ENCODE measurements at regions not wholly inside any gene's neighbourhood (a gene's known extent, or its start where the extent isn't known, plus 50 kb on each side); places are given as distances from the start of the nearest gene placed in this dataset.

GRCh38 chr13:60645676-60646075 is 248.7 kb downstream of the TDRD3 start:
- no peaks in the 10 kb centered on the region for H3K9me3 ChIP-seq (ENCODE audit: control insufficient read depth, insufficient read depth, low read length)
- H3K27ac ChIP-seq (ENCODE audit: low read length): no peak overlapping the region
- no peak overlapping the region for H3K4me3 ChIP-seq (ENCODE audit: low read length)
- DNase-seq (no peak), ATAC-seq (no peak)
- H3K27me3 Mint-ChIP-seq (ENCODE audit: low read depth in 2 of 2): no peaks in the 10 kb centered on the region
- H3K4me1 Mint-ChIP-seq: no peaks in the 10 kb centered on the region
- H3K4me3 Mint-ChIP-seq: no peak overlapping the region
- no peaks in the 10 kb centered on the region for H3K27me3 ChIP-seq (ENCODE audit: control insufficient read depth, insufficient read depth, low read length)
- H3K27ac Mint-ChIP-seq: no peak overlapping the region
- no peaks in the 10 kb centered on the region for H3K36me3 ChIP-seq (ENCODE audit: control insufficient read depth, insufficient read depth, low read length)
- intact Hi-C loops (cut with micrococcal nuclease): no loop called here
- no peaks in the 10 kb centered on the region for H3K36me3 Mint-ChIP-seq
- TF ChIP-seq CTCF (IDR thresholded peaks at IDR 0.05): no peak
- WGBS (ENCODE audit: insufficient coverage): 82% methylated on average over 3 of the region's 3 CpGs
- no peaks in the 10 kb centered on the region for H3K4me1 ChIP-seq (ENCODE audit: control insufficient read depth, insufficient read depth, low read length)
- peaks cover 8 to 9% of the 10 kb centered on the region in 2 donors for H3K9me3 Mint-ChIP-seq

- H3K27me3 ChIP-seq (ENCODE audit: control insufficient read depth, insufficient read depth, low read length): no peaks in the 10 kb centered on the region
- ATAC-seq (no peak), DNase-seq (no peak)
- WGBS (ENCODE audit: insufficient coverage): 83% methylated on average over 4 of the region's 4 CpGs
- Mint-ChIP-seq H3K9me3 (peaks cover 8 to 9% of the 10 kb centered on the region in 2 donors), H3K27ac (no peak overlapping the region), H3K4me1 (no peaks in the 10 kb centered on the region), H3K36me3 (no peaks in the 10 kb centered on the region), H3K4me3 (no peak overlapping the region), H3K27me3 (ENCODE audit: low read depth in 2 of 2) (no peaks in the 10 kb centered on the region)
- no peaks in the 10 kb centered on the region for H3K9me3 ChIP-seq (ENCODE audit: control insufficient read depth, insufficient read depth, low read length)
- no peak overlapping the region for H3K27ac ChIP-seq (ENCODE audit: low read length)
- no peaks in the 10 kb centered on the region for H3K4me1 ChIP-seq (ENCODE audit: control insufficient read depth, insufficient read depth, low read length)
- H3K36me3 ChIP-seq (ENCODE audit: control insufficient read depth, insufficient read depth, low read length): no peaks in the 10 kb centered on the region
- intact Hi-C loops (cut with micrococcal nuclease): no loop called here
- no peak overlapping the region for H3K4me3 ChIP-seq (ENCODE audit: low read length)
- no peak for TF ChIP-seq CTCF (IDR thresholded peaks at IDR 0.05)
Measured at GRCh38 chr13:60642552-60642951, 245.5 kb downstream of the TDRD3 start.

- intact Hi-C loops (cut with micrococcal nuclease): no loop called here
- Mint-ChIP-seq H3K36me3 (no peaks in the 10 kb centered on the region), H3K4me1 (no peaks in the 10 kb centered on the region), H3K27ac (no peak overlapping the region), H3K27me3 (ENCODE audit: low read depth in 2 of 2) (no peaks in the 10 kb centered on the region), H3K9me3 (peaks cover 0 to 6% of the 10 kb centered on the region in 2 donors), H3K4me3 (no peak overlapping the region)
- no peak for TF ChIP-seq CTCF (IDR thresholded peaks at IDR 0.05)
- DNase-seq (no peak), ATAC-seq (no peak)
- no peak overlapping the region for H3K27ac ChIP-seq (ENCODE audit: low read length)
- H3K27me3 ChIP-seq (ENCODE audit: control insufficient read depth, insufficient read depth, low read length): no peaks in the 10 kb centered on the region
- H3K36me3 ChIP-seq (ENCODE audit: control insufficient read depth, insufficient read depth, low read length): no peaks in the 10 kb centered on the region
- no peaks in the 10 kb centered on the region for H3K4me1 ChIP-seq (ENCODE audit: control insufficient read depth, insufficient read depth, low read length)
- 90% methylated on average over 4 of the region's 5 CpGs for WGBS (ENCODE audit: insufficient coverage)
- no peak overlapping the region for H3K4me3 ChIP-seq (ENCODE audit: low read length)
- no peaks in the 10 kb centered on the region for H3K9me3 ChIP-seq (ENCODE audit: control insufficient read depth, insufficient read depth, low read length)
Measured at GRCh38 chr13:60629158-60629557, 232.1 kb downstream of the TDRD3 start.

GRCh38 chr13:60627071-60627686 is 230.2 kb downstream of the TDRD3 start:
- Histone ChIP-seq H3K9me3 (ENCODE audit: control insufficient read depth, insufficient read depth, low read length) (no peaks in the 10 kb centered on the region), H3K27ac (ENCODE audit: low read length) (no peak overlapping the region), H3K4me3 (ENCODE audit: low read length) (no peak overlapping the region), H3K27me3 (ENCODE audit: control insufficient read depth, insufficient read depth, low read length) (no peaks in the 10 kb centered on the region), H3K4me1 (ENCODE audit: control insufficient read depth, insufficient read depth, low read length) (no peaks in the 10 kb centered on the region), H3K36me3 (ENCODE audit: control insufficient read depth, insufficient read depth, low read length) (no peaks in the 10 kb centered on the region)
- Mint-ChIP-seq H3K27me3 (ENCODE audit: low read depth in 2 of 2) (no peaks in the 10 kb centered on the region), H3K27ac (no peak overlapping the region), H3K36me3 (no peaks in the 10 kb centered on the region), H3K9me3 (peaks cover 0 to 6% of the 10 kb centered on the region in 2 donors), H3K4me3 (no peak overlapping the region), H3K4me1 (no peaks in the 10 kb centered on the region)
- DNase-seq (no peak), ATAC-seq (no peak)
- no peak for TF ChIP-seq CTCF (IDR thresholded peaks at IDR 0.05)
- intact Hi-C loops (cut with micrococcal nuclease): no loop called here
- WGBS (ENCODE audit: insufficient coverage): 56% methylated on average over 6 of the region's 8 CpGs

All from natural killer cell (primary cell).